ENCODE measurements at regions not wholly inside any gene's neighbourhood (a gene's known extent, or its start where the extent isn't known, plus 50 kb on each side); places are given as distances from the start of the nearest gene placed in this dataset.

DNA sequence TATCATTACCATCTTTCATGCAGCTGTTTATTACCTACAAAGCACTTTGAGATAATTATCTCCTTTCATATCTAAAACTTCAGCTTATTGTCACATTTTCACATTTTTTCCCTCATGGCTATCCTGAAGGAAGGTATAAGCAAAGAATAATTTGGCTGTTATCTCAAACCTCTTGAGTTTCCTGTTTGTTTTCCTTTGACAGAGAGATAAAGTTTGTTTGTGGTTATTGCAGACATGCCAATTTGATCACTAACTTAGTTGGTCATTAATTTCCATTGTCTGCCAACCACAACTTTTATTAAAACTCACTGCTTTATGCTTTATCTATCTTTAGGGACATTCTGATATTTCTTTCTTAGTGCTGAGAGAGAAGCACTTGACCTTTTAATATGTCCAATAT, 89.8 kb upstream of the SPANXB1 start:
- CTCF ChIA-PET (ENCODE audit: partially characterized antibody) = no interaction called here
- Histone ChIP-seq H3K18ac (ENCODE audit: extremely low read depth, low read length) (no peak overlapping the region), H3K79me2 (ENCODE audit: control insufficient read depth in 1 of 2, insufficient read depth in 2 of 2, low read length in 2 of 2) (no peaks in the 10 kb centered on the region), H2AK5ac (ENCODE audit: low read depth, low read length) (no peak overlapping the region), H3K27me3 (replicated peaks in 1 of 4; ENCODE audit: control insufficient read depth in 3 of 4, extremely low read depth in 1 of 4, insufficient read depth in 3 of 4, low read length in 3 of 4) (no peaks in the 10 kb centered on the region), H2BK12ac (ENCODE audit: low read depth, low read length) (no peak overlapping the region), H3K27ac (ENCODE audit: low read depth, low read length) (no peak overlapping the region), H3K4me1 (replicated peaks in 1 of 4; ENCODE audit: control insufficient read depth in 3 of 4, insufficient read depth in 4 of 4, low read length in 3 of 4) (no peaks in the 10 kb centered on the region), H3K4me3 (ENCODE audit: extremely low read depth in 1 of 4, insufficient read depth in 2 of 4, low read depth in 3 of 4, low read length in 4 of 4) (no peak overlapping the region), H2BK20ac (ENCODE audit: low read length) (no peak overlapping the region), H2BK120ac (replicated peaks; ENCODE audit: low read depth, low read length) (no peak overlapping the region), H4K91ac (replicated peaks; ENCODE audit: insufficient read length, low read length) (no peak overlapping the region), H3K4ac (replicated peaks; ENCODE audit: insufficient read length, low read depth, low read length) (no peak overlapping the region), H3K56ac (replicated peaks; ENCODE audit: insufficient read length, low read depth, low read length) (no peak overlapping the region), H3K4me2 (ENCODE audit: insufficient read depth in 1 of 2, low read depth in 2 of 2, low read length in 2 of 2) (no peak overlapping the region), H3K23ac (ENCODE audit: insufficient read length) (no peak overlapping the region), H3K23me2 (ENCODE audit: low read depth, low read length) (no peaks in the 10 kb centered on the region), H2BK15ac (ENCODE audit: low read length) (no peak overlapping the region), H3K79me1 (ENCODE audit: low read depth, low read length) (no peaks in the 10 kb centered on the region), H3K14ac (ENCODE audit: insufficient read length) (no peak overlapping the region), H3K36me3 (ENCODE audit: control insufficient read depth in 2 of 4, insufficient read depth in 4 of 4, low read length in 3 of 4) (no peaks in the 10 kb centered on the region), H4K5ac (ENCODE audit: insufficient read length, low read depth, low read length) (no peak overlapping the region), H4K8ac (ENCODE audit: extremely low read depth, insufficient read depth, low read length) (no peak overlapping the region), H4K20me1 (replicated peaks in 1 of 2; ENCODE audit: control insufficient read depth in 1 of 2, insufficient read depth in 2 of 2, low read length in 2 of 2) (no peaks in the 10 kb centered on the region), H3K9ac (replicated peaks in 1 of 4; ENCODE audit: extremely low read depth in 1 of 4, low read depth in 3 of 4, low read length in 3 of 4) (no peak overlapping the region), H2AFZ (ENCODE audit: low read length) (no peak overlapping the region), H2BK5ac (ENCODE audit: low read depth, low read length) (no peak overlapping the region), H3K9me3 (ENCODE audit: insufficient read depth in 2 of 2, low read depth in 1 of 2, low read length in 1 of 2) (no peaks in the 10 kb centered on the region)
- no peak for FAIRE-seq
- no peak for DNase-seq (ENCODE audit: low read depth in 1 of 2, low spot score in 2 of 2)
- TF ChIP-seq YY1 (IDR thresholded peaks at IDR 0.05; ENCODE audit: low read depth, low read length) (no peak), CBX8 (IDR thresholded peaks at IDR 0.05; ENCODE audit: borderline replicate concordance, low read depth, low read length) (no peak), PHF8 (conservative IDR thresholded peaks at IDR 0.05; ENCODE audit: low read depth, low read length) (no peak)
- POLR2A ChIA-PET (ENCODE audit: partially characterized antibody) = no interaction called here

All from H1 (cell line).